Type B pancreatic cell (in vitro differentiated cells): ENCODE measurements at regions not wholly inside any gene's neighbourhood (a gene's known extent, or its start where the extent isn't known, plus 50 kb on each side); places are given as distances from the start of the nearest gene placed in this dataset.
A peak's percentile ranks its signal among the peaks of the same experiment; 100 is the strongest.

Experiments
- DNase-seq: peaks from one replicate; pipeline ENCODE4 v3.0.0; 2021; ENCODE audit warnings: mixed read lengths; ENCODE audit not compliant: unreplicated experiment; ENCODE audit errors: extremely low spot score
- H3K27ac Mint-ChIP-seq: 2 replicates; pipeline ENCODE4 v1.8.0; 2021; ENCODE audit warnings: mild to moderate bottlenecking, mixed read lengths
- H3K27me3 Mint-ChIP-seq: 2 replicates; pipeline ENCODE4 v1.8.0; 2021; ENCODE audit warnings: mixed read lengths
- H3K36me3 Mint-ChIP-seq: 2 replicates; pipeline ENCODE4 v1.8.0; 2021; ENCODE audit warnings: mixed read lengths
- H3K4me1 Mint-ChIP-seq: one replicate; pipeline ENCODE4 v1.8.0; 2021; ENCODE audit warnings: mixed read lengths; ENCODE audit not compliant: unreplicated experiment
- H3K4me3 Mint-ChIP-seq: 2 replicates; pipeline ENCODE4 v1.8.0; 2021; ENCODE audit warnings: mild to moderate bottlenecking, mixed read lengths
- H3K9me3 Mint-ChIP-seq: 2 replicates; pipeline ENCODE4 v1.8.0; 2021; ENCODE audit warnings: mixed read lengths
- CTCF ChIP-seq: fragments of 200-600 bp; sonication (generic); conservative IDR thresholded peaks from 2 replicates; pipeline ENCODE4 v1.5.0; 2021; ENCODE audit warnings: antibody characterized with exemption, mild to moderate bottlenecking

- Mint-ChIP-seq H3K4me1 (peaks cover 21% of the 10 kb centered on the region), H3K27ac (peak overlapping the region; percentile 45), H3K9me3 (no peaks in the 10 kb centered on the region), H3K27me3 (no peaks in the 10 kb centered on the region), H3K36me3 (no peaks in the 10 kb centered on the region), H3K4me3 (no peak overlapping the region)
- no peak for DNase-seq
- no peak for TF ChIP-seq CTCF
Observed at GRCh38 chr5:54837981-54838380, 147.4 kb downstream of the ESM1 start.

- Mint-ChIP-seq H3K27me3 (no peaks in the 10 kb centered on the region), H3K4me3 (no peak overlapping the region), H3K9me3 (no peaks in the 10 kb centered on the region), H3K4me1 (peaks cover 19% of the 10 kb centered on the region), H3K36me3 (no peaks in the 10 kb centered on the region), H3K27ac (no peak overlapping the region)
- TF ChIP-seq CTCF, result no peak
- no peak for DNase-seq
Observed at GRCh38 chr5:54837093-54837492, 148.3 kb downstream of the ESM1 start.

- Mint-ChIP-seq H3K9me3 (no peaks in the 10 kb centered on the region), H3K36me3 (no peaks in the 10 kb centered on the region), H3K27ac (no peak overlapping the region), H3K4me3 (no peak overlapping the region), H3K27me3 (no peaks in the 10 kb centered on the region), H3K4me1 (peaks cover 20% of the 10 kb centered on the region)
- no peak for DNase-seq
- TF ChIP-seq CTCF, result no peak
Observed at GRCh38 chr5:54835647-54836046, 149.7 kb downstream of the ESM1 start.

GRCh38 chr5:54834121-54834842 is 151.1 kb downstream of the ESM1 start:
- Mint-ChIP-seq H3K27me3 (no peaks in the 10 kb centered on the region), H3K4me3 (no peak overlapping the region), H3K36me3 (no peaks in the 10 kb centered on the region), H3K9me3 (no peaks in the 10 kb centered on the region), H3K27ac (no peak overlapping the region), H3K4me1 (peaks cover 20% of the 10 kb centered on the region)
- no peak for DNase-seq
- TF ChIP-seq CTCF, result no peak

- no peak for TF ChIP-seq CTCF
- H3K36me3 Mint-ChIP-seq, result no peaks in the 10 kb centered on the region
- DNase-seq, result no peak
- H3K27ac Mint-ChIP-seq, result no peak overlapping the region
- H3K4me3 Mint-ChIP-seq, result no peak overlapping the region
- peaks cover 18% of the 10 kb centered on the region for H3K4me1 Mint-ChIP-seq
- H3K27me3 Mint-ChIP-seq, result no peaks in the 10 kb centered on the region
- no peaks in the 10 kb centered on the region for H3K9me3 Mint-ChIP-seq
Observed at GRCh38 chr5:54833590-54833989, 151.8 kb downstream of the ESM1 start.
